MV-4-11 (cell line): ENCODE measurements at regions not wholly inside any gene's neighbourhood (a gene's known extent, or its start where the extent isn't known, plus 50 kb on each side); places are given as distances from the start of the nearest gene placed in this dataset.
"Not testable (repeated sequence)": the region's sequence is repeated elsewhere in the genome, so short reads cannot be mapped to it uniquely, and the experiment has no call there.

ENCODE experiments used
- DNase-seq: peaks from one replicate; lab custom pipeline; 2025; lab: John Stamatoyannopoulos, UW

DNA sequence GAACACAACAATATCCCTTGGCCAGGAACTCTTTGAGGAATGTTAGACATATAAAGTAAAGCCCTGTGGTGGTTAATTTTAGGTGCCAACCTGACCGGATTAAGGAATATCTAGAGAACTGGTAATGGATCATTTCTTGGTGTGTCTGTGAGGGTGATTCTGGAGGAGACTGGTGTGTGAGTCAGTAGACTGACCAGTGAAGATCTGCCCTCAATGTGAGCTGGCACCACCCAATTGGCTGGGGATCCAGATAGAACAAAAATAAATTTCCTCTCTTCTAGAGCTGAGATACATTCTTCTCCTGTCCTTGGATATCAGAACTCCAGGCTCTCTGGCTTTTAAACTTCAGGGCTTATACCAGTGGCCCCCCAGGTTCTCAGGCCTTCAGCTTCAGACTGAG lies 56.2 kb upstream of the TNPO1 start:
- DNase-seq, result no peak

DNA sequence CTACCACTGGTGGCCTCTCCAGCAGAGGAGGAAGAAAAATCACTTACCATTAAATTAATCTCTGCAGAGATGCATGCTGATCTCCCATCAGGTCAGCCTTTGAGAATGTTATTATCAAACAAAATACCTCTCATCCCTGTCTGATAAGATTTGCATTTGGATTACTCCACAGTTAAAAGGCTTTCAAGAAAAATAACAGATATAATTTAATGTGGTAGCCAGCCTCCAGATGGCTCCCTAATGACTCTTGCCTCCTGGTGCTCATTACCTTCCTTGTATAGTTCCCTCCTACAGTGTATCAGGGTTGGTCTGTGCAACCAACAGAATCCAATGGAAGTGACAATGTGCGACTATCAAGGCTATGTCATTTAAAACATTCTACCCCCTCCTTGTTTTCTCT lies 63.6 kb upstream of the TNPO1 start:
- DNase-seq, result no peak

DNA sequence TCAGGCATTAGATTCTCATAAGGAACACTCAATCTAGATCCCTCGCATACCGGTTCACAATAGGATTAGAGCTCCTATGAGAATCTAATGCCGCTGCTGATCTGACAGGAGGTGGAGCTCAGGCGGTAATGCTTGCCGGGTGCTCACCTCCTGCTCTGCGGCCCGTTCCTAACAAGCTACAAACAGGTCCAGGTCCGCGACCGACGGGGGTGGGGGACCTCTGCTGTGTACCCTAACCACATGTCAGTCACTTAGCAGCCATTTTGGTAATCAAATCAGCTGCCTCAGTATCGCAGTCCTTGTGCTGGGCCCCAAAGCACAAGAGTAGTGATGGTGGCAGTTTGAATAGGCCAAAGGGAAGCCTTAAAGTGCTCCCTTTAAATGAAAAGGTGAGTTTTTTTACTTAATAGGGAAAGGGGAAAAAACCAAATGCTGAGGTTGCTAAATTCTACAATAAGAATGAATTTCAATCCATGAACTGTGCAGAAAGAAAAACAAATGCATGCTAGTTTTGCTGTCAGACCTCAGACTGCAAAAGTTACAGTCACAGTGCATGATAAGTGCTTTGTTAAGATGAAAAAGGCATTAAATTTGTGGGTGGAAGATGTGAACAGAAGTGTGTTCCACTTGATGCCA lies 67.0 kb upstream of the TNPO1 start:
- no peak for DNase-seq

DNA sequence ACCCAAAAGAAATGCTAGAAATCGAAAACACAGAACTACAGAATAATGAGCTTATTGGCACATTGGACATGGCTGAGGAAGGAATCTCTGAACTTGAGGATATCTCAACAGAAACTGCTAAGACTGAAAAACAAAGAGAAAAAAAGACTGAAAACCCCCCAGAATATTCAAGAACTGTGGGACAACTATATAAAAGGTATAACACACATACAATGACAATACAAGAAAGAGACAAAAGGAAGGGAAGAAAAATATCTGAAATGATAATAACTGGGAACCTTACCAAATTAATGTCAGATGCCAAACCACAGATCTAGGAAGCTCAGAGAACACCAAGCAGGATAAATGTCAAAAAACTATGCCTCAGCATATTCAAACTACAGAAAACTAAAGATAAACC lies 68.6 kb upstream of the TNPO1 start:
- DNase-seq, result no peak

DNA sequence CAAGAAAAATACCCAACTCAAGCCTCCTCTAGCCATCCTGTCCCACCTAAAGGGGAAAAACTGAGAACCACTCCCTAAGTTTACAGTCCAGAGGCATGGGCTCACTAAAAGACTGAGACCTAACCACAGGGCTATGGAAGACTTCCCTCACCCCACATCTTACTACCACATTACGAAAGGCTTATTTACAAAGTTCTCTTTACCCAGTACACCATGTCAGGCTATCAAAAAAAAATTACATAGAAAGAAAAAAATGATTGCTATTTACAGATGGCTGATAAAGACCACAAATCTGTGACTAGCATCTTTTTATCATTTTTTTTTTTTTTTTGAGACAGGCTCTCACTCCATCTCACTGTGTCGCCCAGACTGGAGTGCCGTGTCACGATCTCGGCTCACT lies 69.7 kb upstream of the TNPO1 start:
- DNase-seq, result no peak

DNA sequence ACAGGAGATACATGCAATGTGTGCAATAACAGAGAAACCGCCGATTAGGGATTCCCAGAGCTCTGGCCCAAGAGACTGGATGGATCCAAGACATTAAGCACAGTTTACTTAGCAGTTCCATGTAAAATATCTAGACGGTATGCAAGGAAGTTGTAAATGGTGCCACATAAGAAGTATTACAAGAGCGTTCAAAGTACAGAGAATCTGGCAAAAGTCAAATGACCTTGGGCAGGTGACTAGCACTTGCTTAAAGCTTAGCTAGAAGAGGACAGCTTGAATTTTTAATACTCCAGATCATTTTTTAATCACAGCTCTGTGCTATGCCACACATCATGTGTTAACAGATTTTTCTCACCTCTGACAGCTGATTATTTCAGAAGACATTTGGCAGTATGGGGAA lies 72.3 kb upstream of the TNPO1 start:
- DNase-seq, result no peak

DNA sequence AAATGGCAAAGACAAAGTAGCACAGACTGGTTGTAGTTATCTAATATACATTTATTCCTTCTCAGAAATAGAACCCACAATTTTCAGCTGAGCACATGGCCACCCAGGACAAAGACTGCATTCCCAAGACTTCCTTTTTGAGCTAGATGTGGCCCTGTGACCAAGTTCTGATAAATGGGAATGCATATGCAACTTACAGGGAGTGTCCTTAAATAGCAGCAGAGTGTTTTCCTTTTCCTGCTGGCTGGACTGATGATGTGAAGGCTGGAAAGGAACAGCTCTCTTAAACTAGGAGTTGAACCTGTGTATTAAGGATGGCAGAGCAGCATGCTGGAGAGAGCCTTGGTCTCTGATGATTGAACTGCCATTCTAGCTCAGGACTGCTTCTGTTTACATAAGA lies 74.7 kb upstream of the TNPO1 start:
- DNase-seq, result no peak

DNA sequence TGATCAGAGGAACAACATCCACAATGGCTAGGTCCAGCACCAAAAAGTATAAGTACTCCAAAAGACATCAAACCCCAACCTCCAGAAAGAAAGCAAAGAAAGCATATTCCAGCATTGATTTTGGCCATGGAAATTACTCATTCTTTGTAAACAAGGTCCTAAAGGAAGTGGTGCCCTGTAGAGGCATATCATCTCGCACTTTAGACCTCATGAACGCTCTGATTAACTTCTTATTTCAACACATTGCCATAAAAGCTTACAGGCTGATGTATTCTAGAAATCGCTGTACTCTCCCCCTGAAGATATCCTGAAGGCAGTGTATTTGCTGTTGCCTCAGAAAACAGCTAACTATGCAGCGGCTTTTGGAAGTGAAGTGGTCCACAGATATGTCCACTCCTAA lies 82.7 kb upstream of the TNPO1 start:
- no peak for DNase-seq

DNA sequence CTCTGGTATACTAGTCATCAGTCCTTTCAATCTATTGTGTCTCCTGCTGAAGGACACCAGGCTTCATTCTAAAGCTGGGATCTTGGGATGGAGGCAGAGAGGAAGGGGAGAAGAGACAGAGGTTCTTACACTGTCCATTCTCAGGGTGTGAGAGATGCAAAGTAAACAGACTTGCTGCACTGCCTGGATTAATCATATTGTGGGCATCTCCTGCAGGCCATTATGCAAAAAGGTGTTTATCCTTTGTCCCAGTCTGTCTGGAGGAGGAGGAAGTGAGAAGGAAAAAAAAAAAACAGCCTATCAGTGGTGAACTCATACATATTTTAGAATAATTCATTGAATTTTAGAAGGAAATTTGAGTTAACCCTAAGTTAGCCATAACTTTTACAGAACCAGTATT lies 92.9 kb upstream of the TNPO1 start:
- DNase-seq, result no peak

DNA sequence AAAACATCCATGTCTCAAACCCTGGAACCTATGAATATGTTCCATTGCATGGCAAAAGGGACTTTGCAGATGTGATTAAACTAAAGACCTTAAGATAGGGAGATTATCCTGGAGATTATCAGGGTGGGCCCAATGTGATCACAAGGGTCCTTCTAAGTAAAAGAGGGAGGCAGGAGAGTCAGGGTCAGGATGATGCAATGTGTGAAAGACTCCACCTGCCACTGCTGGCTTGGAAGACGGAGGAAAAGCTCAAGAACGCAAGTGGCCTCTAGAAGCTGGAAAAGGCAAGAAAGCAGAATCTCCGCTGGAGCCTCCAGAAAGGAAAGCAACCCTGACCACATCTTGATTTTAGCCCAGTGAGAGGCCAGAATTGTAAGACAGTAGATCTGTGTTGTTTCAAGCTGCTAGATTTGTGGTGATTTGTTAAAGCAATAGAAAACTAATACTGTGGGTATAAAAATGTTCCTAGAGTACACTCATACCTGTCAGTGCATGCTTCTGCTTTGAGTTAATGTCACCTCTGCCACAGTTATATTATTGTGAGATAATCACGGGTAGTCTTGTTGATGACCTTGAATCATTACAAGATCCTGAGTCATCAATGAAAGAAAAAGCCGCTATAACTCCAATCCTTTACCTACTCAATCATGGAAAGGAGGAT lies 93.5 kb upstream of the TNPO1 start:
- no peak for DNase-seq

DNA sequence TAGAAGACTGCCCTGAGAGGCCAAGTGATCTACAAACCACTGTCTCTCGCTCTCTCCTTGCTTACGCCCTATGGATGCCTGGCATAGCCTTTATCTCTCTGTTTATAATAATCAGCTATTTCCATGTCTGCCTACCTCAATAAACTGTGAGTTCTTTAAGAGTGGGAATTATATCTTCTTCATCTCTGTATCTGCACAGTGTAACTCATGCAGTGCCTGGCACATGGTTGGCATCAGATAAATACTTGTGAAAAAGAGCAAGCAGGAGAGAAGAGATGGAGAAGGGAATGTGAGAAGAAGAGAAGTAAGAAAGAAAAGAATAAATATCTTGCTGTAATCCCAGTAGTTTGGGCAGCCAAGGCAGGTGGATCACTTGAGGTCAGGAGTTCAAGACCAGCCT lies 94.6 kb upstream of the TNPO1 start:
- no peak for DNase-seq

DNA sequence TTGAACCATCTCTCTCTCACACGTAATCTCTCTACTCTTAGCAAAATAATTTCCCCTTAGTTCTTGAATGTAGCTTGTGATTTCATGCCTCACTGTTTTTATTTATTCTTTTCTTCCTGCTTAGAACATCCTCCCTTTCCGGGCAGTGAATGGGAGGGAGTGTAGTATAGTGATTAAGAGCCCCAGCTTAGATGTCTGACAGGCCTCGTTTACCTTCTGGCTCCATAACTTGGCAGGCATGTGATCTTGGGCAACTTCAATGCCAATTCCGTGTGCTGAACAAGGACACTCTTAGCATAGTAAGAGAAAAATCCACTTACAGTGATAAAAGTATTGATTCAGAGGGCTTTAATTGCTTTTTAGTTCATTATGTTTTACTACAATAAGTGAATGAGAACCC lies 96.3 kb upstream of the TNPO1 start:
- DNase-seq, result no peak

DNA sequence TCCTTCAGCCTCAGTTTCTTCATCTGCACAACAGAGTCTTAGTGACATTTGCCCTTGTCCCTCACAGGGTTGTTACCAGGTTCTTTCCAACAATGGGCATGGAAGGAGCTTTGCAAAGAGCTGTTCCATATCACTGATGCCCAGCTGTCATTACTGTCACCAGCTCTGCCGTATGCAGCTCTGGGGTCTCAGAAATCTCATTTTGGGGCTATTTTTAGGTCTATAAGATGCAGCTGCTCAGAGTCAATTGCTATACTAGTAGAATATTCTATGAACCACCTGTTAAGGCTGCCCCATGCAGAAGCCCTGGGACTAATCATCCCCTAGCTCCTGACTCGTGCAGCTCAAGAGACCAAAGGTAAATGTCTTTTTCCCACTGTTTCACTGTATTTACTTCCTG lies 105.1 kb upstream of the TNPO1 start:
- DNase-seq, result no peak

DNA sequence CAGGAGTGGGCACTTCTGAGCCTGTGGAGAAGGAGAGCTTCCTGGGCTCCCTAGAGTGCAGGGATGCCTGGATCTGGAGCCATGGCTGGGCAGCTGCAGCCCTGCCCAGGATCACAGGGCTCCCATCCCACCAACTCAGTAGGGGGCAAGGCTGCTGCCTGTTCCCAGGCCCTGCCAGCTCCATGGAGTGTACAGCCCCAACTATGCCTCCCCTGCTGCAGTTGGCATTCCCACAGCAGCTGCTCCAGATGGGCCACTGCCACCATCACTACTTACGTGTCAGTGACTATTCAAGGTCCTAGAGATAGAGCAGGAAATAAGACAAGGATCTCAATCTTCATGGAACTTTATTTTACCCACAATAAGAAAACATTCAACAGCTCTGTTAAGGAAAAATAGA lies 107.1 kb upstream of the TNPO1 start:
- no peak for DNase-seq

DNA sequence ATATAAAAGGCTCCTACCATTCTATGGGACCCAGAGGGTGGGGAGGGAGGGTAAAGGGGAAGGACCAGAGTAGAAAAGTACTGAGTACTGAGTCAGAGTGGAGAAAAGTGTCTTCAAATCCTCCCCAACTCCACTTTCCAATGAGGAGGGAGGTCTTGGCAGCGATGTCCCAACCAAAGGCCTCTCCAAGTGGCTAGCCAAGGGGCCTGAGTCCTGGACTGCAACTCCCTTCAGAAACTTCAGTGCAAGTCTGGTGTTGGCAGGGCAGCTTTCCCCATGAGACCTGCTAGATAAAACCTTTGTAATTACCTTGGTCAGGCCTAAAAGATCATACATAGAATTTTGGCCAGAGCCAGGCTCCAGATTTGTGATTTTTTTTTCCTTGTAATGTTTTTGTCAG lies 111.3 kb upstream of the TNPO1 start:
- no peak for DNase-seq

DNA sequence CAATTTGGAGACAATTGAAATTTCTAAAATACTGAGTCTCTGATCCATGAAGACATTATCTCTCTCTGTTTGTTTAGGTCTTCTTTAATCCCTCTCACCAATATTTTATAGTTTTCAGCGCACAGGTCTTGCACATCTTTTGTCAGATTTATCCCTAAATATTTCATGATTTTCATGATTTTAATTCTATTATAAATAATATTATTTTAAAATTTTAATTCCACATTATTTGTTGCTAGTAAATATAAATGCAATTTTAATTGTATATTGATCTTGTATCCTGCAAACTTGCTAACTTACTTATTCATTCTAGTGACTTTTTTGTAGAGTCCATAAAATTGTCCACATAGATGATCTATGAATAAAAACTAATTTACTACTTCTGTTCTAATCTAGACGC lies 112.6 kb upstream of the TNPO1 start:
- DNase-seq, result no peak

DNA sequence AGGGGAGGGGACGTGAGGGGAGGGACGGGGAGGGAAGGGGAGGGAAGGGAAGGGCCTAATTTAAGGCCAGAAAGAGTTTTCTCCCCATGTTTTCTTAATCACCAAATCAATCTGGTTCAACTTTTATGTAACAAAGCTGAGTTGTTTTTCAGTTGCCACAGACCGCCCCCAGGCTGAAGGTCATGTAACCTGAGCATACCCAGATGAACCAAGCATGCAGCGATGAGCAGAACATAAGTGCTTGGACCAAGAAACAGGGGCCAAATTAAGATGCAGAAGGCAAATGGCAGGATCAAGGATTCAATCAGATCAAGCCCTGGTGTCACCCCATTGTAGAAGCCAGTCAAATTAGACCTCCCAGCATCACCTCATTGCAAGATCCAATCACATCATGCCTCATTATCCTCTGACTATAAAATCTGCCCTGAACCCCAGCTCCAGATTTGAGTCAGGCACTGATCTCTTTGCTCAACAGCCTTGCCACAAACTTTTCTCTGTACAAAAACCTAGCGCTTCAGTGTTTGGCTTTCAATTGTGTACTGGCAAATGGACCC lies 113.5 kb upstream of the TNPO1 start:
- DNase-seq, result no peak

DNA sequence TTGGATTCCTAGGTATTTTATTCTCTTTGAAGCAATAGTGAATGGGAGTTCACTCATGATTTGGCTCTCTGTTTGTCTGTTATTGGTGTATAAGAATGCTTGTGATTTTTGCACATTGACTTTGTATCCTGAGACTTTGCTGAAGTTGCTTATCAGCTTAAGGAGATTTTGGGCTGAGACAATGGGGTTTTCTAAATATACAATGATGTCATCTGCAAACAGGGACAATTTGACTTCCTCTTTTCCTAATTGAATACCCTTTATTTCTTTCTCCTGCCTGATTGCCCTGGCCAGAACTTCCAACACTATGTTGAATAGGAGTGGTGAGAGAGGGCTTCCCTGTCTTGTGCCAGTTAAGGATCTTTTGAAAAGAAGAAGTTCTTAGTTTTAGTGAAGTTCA lies 114.4 kb upstream of the TNPO1 start:
- not testable (repeated sequence) for DNase-seq

DNA sequence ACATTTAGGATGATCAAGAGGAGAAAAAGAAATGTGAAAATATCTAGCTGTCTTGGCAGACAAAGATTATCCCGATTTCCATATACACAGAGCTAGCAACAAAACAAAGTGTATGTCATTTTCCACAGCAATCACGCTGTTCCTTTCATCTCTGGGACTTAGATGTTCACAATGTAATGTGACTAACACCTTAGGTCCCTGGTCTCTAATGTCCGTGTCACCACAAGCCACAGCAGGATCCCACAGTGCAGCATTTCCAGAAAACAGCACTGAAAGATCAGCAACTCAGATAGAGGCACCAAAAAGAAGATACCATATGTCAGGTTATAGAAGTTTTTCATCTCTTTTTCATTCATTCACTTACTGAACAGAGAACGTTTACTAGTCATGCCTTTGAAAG lies 118.0 kb upstream of the TNPO1 start:
- DNase-seq, result no peak

DNA sequence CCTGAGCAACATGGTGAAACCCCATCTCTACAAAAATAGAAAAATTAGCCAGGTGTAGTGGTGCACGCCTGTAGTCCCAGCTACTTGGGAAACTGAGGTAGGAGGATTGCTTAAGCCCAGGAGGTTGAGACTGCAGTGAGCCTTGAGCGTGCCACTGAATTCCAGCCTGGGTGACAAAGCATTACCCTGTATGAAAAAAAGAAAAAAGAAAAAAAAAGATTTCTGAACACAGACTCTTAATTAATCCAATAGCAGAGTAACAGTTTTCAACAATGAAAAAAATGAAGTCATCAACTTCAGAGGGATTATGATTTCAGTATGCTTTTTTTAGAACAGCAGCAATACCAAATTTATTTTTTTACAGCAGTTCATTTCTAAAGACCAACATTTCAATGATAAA lies 118.8 kb upstream of the TNPO1 start:
- no peak for DNase-seq

DNA sequence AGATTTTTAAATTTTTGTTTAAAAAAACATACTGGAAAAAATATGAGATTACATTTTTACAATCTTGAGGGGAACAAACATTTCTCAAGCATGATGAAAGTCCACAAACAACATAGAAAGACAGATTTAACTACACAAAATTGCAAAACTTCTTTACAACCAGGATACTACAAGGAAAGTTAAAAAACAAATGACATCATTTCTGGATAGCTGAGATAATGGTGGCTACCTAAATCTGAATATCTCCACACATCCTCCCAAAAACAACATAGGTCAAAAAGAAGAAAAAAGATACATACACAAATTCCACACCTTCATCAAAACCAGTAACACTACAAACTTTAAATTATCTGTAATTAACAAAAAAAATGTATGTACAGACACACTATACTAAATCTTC lies 120.8 kb upstream of the TNPO1 start:
- no peak for DNase-seq

DNA sequence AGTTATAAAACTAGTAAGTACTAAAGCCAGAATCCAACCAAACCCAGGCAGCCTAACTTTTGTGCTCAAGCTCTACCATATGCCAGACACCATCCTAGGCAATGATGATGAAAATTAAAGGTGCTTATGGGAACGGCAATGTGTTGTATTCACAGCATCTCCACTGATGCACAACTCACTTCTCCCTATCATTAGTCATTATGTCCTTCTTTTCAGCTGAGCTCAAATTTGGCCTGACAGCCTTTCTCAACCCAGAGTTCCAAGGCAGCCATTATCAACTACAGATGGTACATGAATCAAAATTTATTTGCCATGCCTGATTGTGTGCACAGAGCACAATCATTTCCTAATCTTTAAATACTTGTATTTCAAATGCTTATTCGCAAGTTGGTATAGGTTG lies 121.6 kb upstream of the TNPO1 start:
- no peak for DNase-seq

DNA sequence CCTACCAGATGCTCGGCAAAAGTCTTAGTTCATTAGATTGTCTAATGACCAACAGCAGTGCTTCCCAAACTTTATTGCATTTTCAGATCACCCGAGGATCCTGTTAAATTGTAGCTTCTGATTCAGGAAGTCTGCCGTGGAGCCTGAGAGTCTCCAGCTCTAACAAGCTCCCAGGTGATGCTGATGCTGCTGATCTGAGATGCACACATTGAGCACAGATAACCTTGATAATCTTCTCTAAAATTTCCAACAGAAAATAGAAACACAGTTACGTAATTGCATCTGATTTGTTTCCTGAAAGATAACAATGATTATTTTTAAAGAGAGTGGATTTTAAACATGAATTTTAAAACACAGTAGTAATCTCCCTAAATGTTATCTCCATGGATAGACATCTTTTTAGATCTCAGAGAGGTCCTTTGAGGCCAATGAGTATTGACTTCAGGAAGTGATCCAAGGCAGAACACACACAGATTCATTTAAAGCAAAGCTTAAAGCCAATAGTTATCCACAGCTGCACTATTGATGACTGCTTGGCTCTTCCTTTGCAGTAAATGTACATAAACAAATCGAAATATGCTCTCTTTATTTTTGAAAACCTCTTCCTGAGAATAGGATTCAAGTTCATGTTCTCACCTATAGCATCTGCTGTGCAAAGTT lies 122.8 kb upstream of the TNPO1 start:
- no peak for DNase-seq
